ENCODE measurements at regions not wholly inside any gene's neighbourhood (a gene's known extent, or its start where the extent isn't known, plus 50 kb on each side); places are given as distances from the start of the nearest gene placed in this dataset.

DNA sequence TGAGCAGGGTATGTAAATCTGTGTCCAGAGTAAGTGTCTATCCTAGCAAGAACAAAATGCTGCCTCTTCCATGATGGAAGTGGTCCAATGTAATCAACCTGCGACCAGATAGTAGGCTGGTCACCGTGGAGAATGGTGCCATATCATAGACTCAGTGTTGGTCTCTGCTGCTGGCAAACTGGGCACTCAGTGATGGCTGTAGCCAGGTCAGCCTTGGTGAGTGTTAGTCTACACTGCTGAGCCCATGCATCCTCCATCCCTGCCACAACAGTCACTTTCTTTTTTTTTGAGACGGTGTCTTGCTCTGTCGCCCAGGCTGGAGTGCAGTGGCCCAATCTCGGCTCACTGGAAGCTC is 69.3 kb downstream of the CHRD start:
- TF ChIP-seq CTCF (IDR thresholded peaks at IDR 0.05; ENCODE audit: low read depth, low read length, poor library complexity, severe bottlenecking) (no peak), EZH2phosphoT487 (IDR thresholded peaks at IDR 0.05; ENCODE audit: borderline replicate concordance, low read length) (no peak)
